GM18867 (cell line): ENCODE measurements at regions not wholly inside any gene's neighbourhood (a gene's known extent, or its start where the extent isn't known, plus 50 kb on each side); places are given as distances from the start of the nearest gene placed in this dataset.

Source experiments
- ATAC-seq: cut with Tn5 transposase; IDR thresholded peaks from one replicate; pipeline ENCODE4 v1.9.1; 2021; ENCODE audit warnings: mild to moderate bottlenecking, moderate library complexity; ENCODE audit not compliant: unreplicated experiment

- no peak for ATAC-seq
These were observed 88.5 kb upstream of the SLC27A6 start for GRCh38 chr5:128876569-128877382.

- ATAC-seq, result no peak
These were observed 87.8 kb upstream of the SLC27A6 start for GRCh38 chr5:128877476-128877875.

GRCh38 chr5:128881502-128882018, 83.7 kb upstream of the SLC27A6 start:
- no peak for ATAC-seq

GRCh38 chr5:128885649-128886255, 79.5 kb upstream of the SLC27A6 start:
- no peak for ATAC-seq

- no peak for ATAC-seq
These were observed 70.2 kb upstream of the SLC27A6 start for GRCh38 chr5:128895122-128895521.

GRCh38 chr5:128896675-128897074, 68.6 kb upstream of the SLC27A6 start:
- no peak for ATAC-seq

- ATAC-seq, result no peak
These were observed 61.7 kb upstream of the SLC27A6 start for GRCh38 chr5:128903550-128903949.

GRCh38 chr5:128904805-128905567, 60.3 kb upstream of the SLC27A6 start:
- no peak for ATAC-seq

- peak; percentile 96 for ATAC-seq
These were observed 59.6 kb upstream of the SLC27A6 start for GRCh38 chr5:128905568-128906110.

- peak; percentile 73 for ATAC-seq
These were observed 51.7 kb upstream of the SLC27A6 start for GRCh38 chr5:128913551-128913950.
